Neutrophil (primary cell): ENCODE measurements at regions not wholly inside any gene's neighbourhood (a gene's known extent, or its start where the extent isn't known, plus 50 kb on each side); places are given as distances from the start of the nearest gene placed in this dataset.

Experiments
- H3K27ac ChIP-seq: fragments of 200-600 bp; sonication (generic); 2 replicates; pipeline ENCODE4 v1.5.1; 2016; ENCODE audit warnings: mild to moderate bottlenecking, moderate library complexity
- H3K27me3 ChIP-seq: fragments of 200-600 bp; sonication (generic); 2 replicates; pipeline ENCODE4 v1.6.0; 2016; ENCODE audit warnings: mild to moderate bottlenecking
- H3K36me3 ChIP-seq: fragments of 200-600 bp; sonication (generic); 2 replicates; pipeline ENCODE4 v1.5.1; 2017
- H3K4me1 ChIP-seq, 2 experiments: fragments of 200-600 bp in 1 of 2; sonication (generic) in 1 of 2; 1 replicate in 1 of 2; 2 replicates in 1 of 2; pipeline versions ENCODE4 v1.5.1 to v1.6.1; 2013 to 2016; ENCODE audit warnings: low read depth in 1 of 2, low read length in 1 of 2, mild to moderate bottlenecking in 1 of 2, moderate library complexity in 1 of 2; ENCODE audit not compliant: control insufficient read depth in 1 of 2, insufficient read depth in 1 of 2
- H3K4me3 ChIP-seq, 2 experiments: fragments of 200-600 bp in 1 of 2; sonication (generic) in 1 of 2; 1 replicate in 1 of 2; 2 replicates in 1 of 2; pipeline ENCODE4 v1.5.1; 2013 to 2016; ENCODE audit warnings: low read depth in 1 of 2, low read length in 1 of 2, mild to moderate bottlenecking in 1 of 2, moderate library complexity in 1 of 2
- H3K9me3 ChIP-seq: fragments of 200-600 bp; sonication (generic); 2 replicates; pipeline ENCODE4 v1.5.1; 2016
- CTCF ChIP-seq: fragments of 200-600 bp; sonication (generic); IDR thresholded peaks from 2 replicates; pipeline ENCODE4 v1.5.1; 2016; ENCODE audit warnings: antibody characterized with exemption

GRCh38 chr1:88061492-88062177, 622.4 kb upstream of the PKN2 start:
- Histone ChIP-seq H3K36me3 (no peaks in the 10 kb centered on the region), H3K4me1 (no peaks in the 10 kb centered on the region), H3K9me3 (no peaks in the 10 kb centered on the region), H3K27ac (no peak overlapping the region), H3K27me3 (no peaks in the 10 kb centered on the region), H3K4me3 (no peak overlapping the region)
- no peak for TF ChIP-seq CTCF

- H3K4me3 ChIP-seq, result no peak overlapping the region
- H3K4me1 ChIP-seq, result no peaks in the 10 kb centered on the region
- H3K27ac ChIP-seq, result no peak overlapping the region
- no peaks in the 10 kb centered on the region for H3K9me3 ChIP-seq
- TF ChIP-seq CTCF, result no peak
- H3K27me3 ChIP-seq, result no peaks in the 10 kb centered on the region
- no peaks in the 10 kb centered on the region for H3K36me3 ChIP-seq
Observed at GRCh38 chr1:88062650-88063153, 621.4 kb upstream of the PKN2 start.

GRCh38 chr1:88063605-88064004, 620.5 kb upstream of the PKN2 start:
- Histone ChIP-seq H3K4me3 (no peak overlapping the region), H3K9me3 (no peaks in the 10 kb centered on the region), H3K27ac (no peak overlapping the region), H3K4me1 (no peaks in the 10 kb centered on the region), H3K27me3 (no peaks in the 10 kb centered on the region), H3K36me3 (no peaks in the 10 kb centered on the region)
- no peak for TF ChIP-seq CTCF

GRCh38 chr1:88068407-88068960, 615.6 kb upstream of the PKN2 start:
- no peaks in the 10 kb centered on the region for H3K36me3 ChIP-seq
- no peak overlapping the region for H3K4me3 ChIP-seq
- no peaks in the 10 kb centered on the region for H3K27me3 ChIP-seq
- no peaks in the 10 kb centered on the region for H3K9me3 ChIP-seq
- no peak for TF ChIP-seq CTCF
- no peak overlapping the region for H3K27ac ChIP-seq
- H3K4me1 ChIP-seq, result no peaks in the 10 kb centered on the region

GRCh38 chr1:88070956-88071355, 613.1 kb upstream of the PKN2 start:
- no peaks in the 10 kb centered on the region for H3K36me3 ChIP-seq
- no peaks in the 10 kb centered on the region for H3K4me1 ChIP-seq
- no peaks in the 10 kb centered on the region for H3K9me3 ChIP-seq
- H3K4me3 ChIP-seq, result no peak overlapping the region
- H3K27me3 ChIP-seq, result no peaks in the 10 kb centered on the region
- TF ChIP-seq CTCF, result no peak
- no peak overlapping the region for H3K27ac ChIP-seq
